ENCODE measurements at regions not wholly inside any gene's neighbourhood (a gene's known extent, or its start where the extent isn't known, plus 50 kb on each side); places are given as distances from the start of the nearest gene placed in this dataset.

GRCh38 chr6:167552961-167553735 is 228.3 kb downstream of the TTLL2 start:
- H3K4me1 ChIP-seq (ENCODE audit: control insufficient read depth in 1 of 2, insufficient read depth in 2 of 2, low read length in 2 of 2): no peaks in the 10 kb centered on the region
- peaks cover 2 to 5% (median 2%) of the 10 kb centered on the region in 3 donors for H3K27me3 Mint-ChIP-seq (ENCODE audit: low read depth in 3 of 3)
- no peak overlapping the region for H3K4me3 ChIP-seq (replicated peaks in 1 of 3; ENCODE audit: low read depth in 2 of 3, low read length in 3 of 3)
- H3K36me3 ChIP-seq (replicated peaks in 1 of 2; ENCODE audit: control insufficient read depth in 1 of 2, insufficient read depth in 2 of 2, low read length in 2 of 2): no peaks in the 10 kb centered on the region
- H2AFZ ChIP-seq (ENCODE audit: insufficient read depth, low read depth, low read length, poor library complexity, severe bottlenecking): no peak overlapping the region
- no peaks in the 10 kb centered on the region for H3K79me2 ChIP-seq (ENCODE audit: insufficient read depth, low read length)
- no peak overlapping the region for H3K4me2 ChIP-seq (replicated peaks; ENCODE audit: extremely low read depth, low read length, poor library complexity, severe bottlenecking)
- H3K9me3 ChIP-seq (replicated peaks in 1 of 2; ENCODE audit: control insufficient read depth in 1 of 2, insufficient read depth in 1 of 2, low read length in 2 of 2): no peaks in the 10 kb centered on the region
- H4K20me1 ChIP-seq (ENCODE audit: insufficient read depth, low read length): no peaks in the 10 kb centered on the region
- no peak overlapping the region for H3K4me3 Mint-ChIP-seq
- H3K4me1 Mint-ChIP-seq: no peaks in the 10 kb centered on the region
- no peaks in the 10 kb centered on the region for H3K36me3 Mint-ChIP-seq
- H3K9ac ChIP-seq (ENCODE audit: insufficient read depth, low read length, poor library complexity, severe bottlenecking): no peak overlapping the region
- 91% methylated on average over 18 of the region's 19 CpGs for WGBS (ENCODE audit: insufficient coverage)
- TF ChIP-seq, protein P1, sequence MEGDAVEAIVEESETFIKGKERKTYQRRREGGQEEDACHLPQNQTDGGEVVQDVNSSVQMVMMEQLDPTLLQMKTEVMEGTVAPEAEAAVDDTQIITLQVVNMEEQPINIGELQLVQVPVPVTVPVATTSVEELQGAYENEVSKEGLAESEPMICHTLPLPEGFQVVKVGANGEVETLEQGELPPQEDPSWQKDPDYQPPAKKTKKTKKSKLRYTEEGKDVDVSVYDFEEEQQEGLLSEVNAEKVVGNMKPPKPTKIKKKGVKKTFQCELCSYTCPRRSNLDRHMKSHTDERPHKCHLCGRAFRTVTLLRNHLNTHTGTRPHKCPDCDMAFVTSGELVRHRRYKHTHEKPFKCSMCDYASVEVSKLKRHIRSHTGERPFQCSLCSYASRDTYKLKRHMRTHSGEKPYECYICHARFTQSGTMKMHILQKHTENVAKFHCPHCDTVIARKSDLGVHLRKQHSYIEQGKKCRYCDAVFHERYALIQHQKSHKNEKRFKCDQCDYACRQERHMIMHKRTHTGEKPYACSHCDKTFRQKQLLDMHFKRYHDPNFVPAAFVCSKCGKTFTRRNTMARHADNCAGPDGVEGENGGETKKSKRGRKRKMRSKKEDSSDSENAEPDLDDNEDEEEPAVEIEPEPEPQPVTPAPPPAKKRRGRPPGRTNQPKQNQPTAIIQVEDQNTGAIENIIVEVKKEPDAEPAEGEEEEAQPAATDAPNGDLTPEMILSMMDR (IDR thresholded peaks at IDR 0.05): no peak
- H3K27ac ChIP-seq (ENCODE audit: low read depth in 1 of 2, low read length in 2 of 2): no peak overlapping the region
- no peaks in the 10 kb centered on the region for H3K27me3 ChIP-seq (ENCODE audit: control insufficient read depth in 2 of 2, insufficient read depth in 2 of 2, low read length in 2 of 2)
- intact Hi-C loops (cut with micrococcal nuclease): no loop called here
- H3K9me3 Mint-ChIP-seq: peaks cover 0 to 19% (median 2%) of the 10 kb centered on the region in 7 donors
- DNase-seq: no peak
- H3K27ac Mint-ChIP-seq: no peak overlapping the region

DNA sequence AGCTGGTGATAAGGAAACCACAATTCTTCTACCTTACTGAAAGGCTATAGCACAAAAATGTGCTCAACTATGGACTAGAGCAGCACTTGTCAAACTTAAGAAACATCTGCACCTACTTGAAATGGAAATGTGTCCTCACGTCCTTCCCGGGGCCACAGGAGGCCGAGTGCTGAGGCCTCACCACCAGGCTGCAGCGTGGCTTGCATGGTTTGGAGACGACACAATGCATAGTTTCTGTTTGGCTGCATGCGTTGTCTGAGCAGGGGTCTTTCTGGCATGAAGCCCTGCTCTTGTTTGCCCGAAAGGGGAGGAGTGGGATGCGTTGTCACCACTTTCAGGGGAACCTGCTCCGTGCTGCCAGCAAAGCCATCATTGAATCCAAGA is 228.8 kb downstream of the TTLL2 start:
- Histone ChIP-seq H3K9ac (ENCODE audit: insufficient read depth, low read length, poor library complexity, severe bottlenecking) (no peak overlapping the region), H3K9me3 (replicated peaks in 1 of 2; ENCODE audit: control insufficient read depth in 1 of 2, insufficient read depth in 1 of 2, low read length in 2 of 2) (no peaks in the 10 kb centered on the region), H2AFZ (ENCODE audit: insufficient read depth, low read depth, low read length, poor library complexity, severe bottlenecking) (no peak overlapping the region), H3K4me2 (replicated peaks; ENCODE audit: extremely low read depth, low read length, poor library complexity, severe bottlenecking) (no peak overlapping the region), H3K36me3 (replicated peaks in 1 of 2; ENCODE audit: control insufficient read depth in 1 of 2, insufficient read depth in 2 of 2, low read length in 2 of 2) (no peaks in the 10 kb centered on the region), H3K4me1 (ENCODE audit: control insufficient read depth in 1 of 2, insufficient read depth in 2 of 2, low read length in 2 of 2) (no peaks in the 10 kb centered on the region), H4K20me1 (ENCODE audit: insufficient read depth, low read length) (no peaks in the 10 kb centered on the region), H3K27me3 (ENCODE audit: control insufficient read depth in 2 of 2, insufficient read depth in 2 of 2, low read length in 2 of 2) (no peaks in the 10 kb centered on the region), H3K79me2 (ENCODE audit: insufficient read depth, low read length) (no peaks in the 10 kb centered on the region), H3K4me3 (replicated peaks in 1 of 3; ENCODE audit: low read depth in 2 of 3, low read length in 3 of 3) (no peak overlapping the region), H3K27ac (ENCODE audit: low read depth in 1 of 2, low read length in 2 of 2) (no peak overlapping the region)
- Mint-ChIP-seq H3K4me3 (no peak overlapping the region), H3K4me1 (no peaks in the 10 kb centered on the region), H3K9me3 (peaks cover 0 to 15% (median 2%) of the 10 kb centered on the region in 7 donors), H3K27ac (no peak overlapping the region), H3K27me3 (ENCODE audit: low read depth in 3 of 3) (peaks cover 2 to 5% (median 2%) of the 10 kb centered on the region in 3 donors), H3K36me3 (no peaks in the 10 kb centered on the region)
- WGBS (ENCODE audit: insufficient coverage): 94% methylated on average over 5 of the region's 9 CpGs
- DNase-seq: no peak
- intact Hi-C loops (cut with micrococcal nuclease): no loop called here
- TF ChIP-seq, protein P1 (IDR thresholded peaks at IDR 0.05): no peak

Data from CD14-positive monocyte (primary cell).